ENCODE measurements at regions not wholly inside any gene's neighbourhood (a gene's known extent, or its start where the extent isn't known, plus 50 kb on each side); places are given as distances from the start of the nearest gene placed in this dataset.

DNA sequence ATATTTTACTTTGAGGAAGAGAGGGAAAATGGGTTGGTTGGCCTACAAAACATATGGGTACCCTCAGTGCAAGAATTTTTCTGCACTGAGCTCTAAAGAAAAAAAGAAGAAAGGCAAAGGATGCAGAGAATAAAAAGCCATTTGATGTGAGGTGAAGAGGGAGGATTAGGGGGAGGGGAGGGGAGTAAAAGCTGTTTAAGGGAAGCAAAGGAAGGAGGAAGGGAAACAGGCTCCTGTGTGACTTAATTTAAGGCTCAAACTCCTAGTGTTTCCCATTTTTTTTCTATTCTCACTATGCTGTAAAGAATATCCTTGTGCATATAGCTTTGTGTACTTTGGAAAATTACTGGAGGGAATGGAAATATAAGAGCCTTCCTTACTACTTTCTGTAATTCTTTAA is 78.7 kb downstream of the NKX2-1 start:
- TF ChIP-seq CTCF (conservative IDR thresholded peaks at IDR 0.05 in 1 of 2, IDR thresholded peaks at IDR 0.05 in 1 of 2; ENCODE audit: low read depth in 1 of 2, low read length in 2 of 2) (no peak), EZH2 (IDR thresholded peaks at IDR 0.05; ENCODE audit: low read length, missing control alignments) (no peak)
